ENCODE measurements at regions not wholly inside any gene's neighbourhood (a gene's known extent, or its start where the extent isn't known, plus 50 kb on each side); places are given as distances from the start of the nearest gene placed in this dataset.

DNA sequence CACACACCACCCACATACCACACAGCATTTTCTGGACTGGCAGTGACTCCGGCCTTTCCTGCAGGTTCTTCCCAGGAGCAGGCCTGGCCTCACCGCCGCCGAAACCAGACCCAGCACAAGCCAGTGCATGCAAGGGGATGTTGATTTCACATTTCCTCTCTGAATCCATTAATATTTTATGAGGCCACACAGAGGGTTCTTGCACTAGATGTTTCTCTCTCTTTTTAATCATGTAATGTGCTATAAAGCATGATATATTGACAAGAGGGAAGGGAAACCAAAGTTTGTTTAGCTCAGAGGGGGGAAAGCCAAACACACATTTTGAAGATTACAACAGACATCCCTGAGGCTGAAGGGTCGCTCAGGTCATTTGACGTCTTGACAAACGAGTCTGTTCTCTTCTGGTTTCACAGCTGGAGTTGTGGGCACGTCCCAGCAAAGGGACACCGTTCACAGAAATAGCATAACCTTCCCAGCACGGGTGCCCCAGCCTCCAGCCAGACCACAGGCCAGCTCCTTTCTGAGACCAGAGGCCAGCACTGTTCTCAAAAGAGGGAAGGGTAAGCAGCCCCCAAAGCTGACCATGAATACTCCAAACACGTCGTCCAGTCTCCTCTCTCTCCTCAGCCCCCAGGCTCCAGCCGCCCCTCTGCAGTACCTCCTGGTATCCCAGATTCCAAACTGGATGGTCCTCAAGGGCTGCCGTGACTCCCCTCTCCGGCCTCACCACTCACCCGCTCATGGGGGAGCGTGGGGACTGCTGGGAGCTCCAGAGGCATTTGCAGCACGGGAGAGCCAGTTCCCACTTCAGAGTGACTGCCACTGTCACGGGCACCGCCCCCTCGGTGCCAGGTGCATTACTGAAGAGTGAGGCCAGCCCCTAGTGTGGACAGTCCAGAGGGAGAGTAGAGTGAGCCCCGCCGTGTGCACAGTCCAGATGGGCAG is 340.3 kb upstream of the SALL3 start:
- no peak for DNase-seq

DNA sequence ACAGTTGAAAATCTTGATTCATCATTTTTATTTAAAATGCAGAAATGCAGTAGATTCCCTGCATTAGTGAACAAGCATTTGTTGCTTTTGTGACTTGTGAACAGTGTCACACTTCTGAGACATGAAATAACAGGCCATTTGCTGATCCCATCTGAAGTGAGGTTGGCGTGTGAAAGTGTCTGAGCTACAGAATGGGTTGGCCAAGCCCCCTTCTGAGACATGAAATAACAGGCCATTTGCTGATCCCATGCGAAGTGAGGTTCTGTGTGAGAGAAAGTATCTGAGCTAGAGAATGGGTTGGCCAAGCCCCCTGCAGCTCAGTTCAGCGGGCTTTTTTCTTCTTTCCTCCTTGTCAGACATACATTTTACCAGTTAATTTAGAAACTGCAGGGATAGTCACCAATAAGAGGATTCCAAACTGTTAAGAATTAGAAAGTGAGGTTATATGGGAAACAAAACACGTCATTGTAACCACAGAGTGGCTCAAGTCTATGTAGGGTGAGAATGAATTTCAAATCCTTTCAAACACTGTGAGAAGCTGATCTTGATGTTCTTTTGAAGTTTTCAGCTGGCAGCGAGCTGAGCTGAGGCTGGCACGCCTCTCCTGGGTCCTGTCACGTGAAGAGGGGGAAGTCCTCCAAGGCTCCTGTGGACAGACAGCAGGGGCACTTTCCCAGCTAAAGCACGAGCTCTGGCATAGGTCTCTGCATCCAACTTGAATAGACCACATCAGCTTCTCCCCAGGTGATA is 339.2 kb upstream of the SALL3 start:
- DNase-seq, result peak in 1 of 2 donors; percentile 20

DNA sequence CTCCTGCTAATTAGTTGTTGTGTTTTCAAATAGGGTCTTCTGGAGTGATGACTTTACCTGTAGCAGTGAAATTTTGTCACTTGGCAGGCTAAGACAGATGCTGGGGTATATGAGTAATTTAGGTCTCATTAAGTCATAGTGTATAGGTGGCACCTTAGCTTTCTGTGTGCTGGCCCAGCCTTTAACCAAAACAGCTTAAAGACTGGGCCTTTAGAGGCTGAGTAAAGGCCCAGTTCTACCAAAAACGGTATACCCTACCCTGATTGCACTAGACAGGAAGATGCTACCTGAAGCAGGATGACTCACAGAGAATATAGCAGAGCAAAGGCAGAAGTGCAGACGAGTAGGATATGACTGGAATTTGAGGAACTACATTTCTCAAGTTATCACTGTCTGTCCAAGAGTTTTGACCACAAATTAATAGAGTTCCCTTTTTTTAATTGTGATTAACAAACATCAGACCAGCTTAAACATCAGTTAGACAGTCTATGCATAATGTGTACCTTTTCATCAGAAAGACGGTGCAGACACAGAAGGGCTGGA is 337.9 kb upstream of the SALL3 start:
- DNase-seq, result no peak

DNA sequence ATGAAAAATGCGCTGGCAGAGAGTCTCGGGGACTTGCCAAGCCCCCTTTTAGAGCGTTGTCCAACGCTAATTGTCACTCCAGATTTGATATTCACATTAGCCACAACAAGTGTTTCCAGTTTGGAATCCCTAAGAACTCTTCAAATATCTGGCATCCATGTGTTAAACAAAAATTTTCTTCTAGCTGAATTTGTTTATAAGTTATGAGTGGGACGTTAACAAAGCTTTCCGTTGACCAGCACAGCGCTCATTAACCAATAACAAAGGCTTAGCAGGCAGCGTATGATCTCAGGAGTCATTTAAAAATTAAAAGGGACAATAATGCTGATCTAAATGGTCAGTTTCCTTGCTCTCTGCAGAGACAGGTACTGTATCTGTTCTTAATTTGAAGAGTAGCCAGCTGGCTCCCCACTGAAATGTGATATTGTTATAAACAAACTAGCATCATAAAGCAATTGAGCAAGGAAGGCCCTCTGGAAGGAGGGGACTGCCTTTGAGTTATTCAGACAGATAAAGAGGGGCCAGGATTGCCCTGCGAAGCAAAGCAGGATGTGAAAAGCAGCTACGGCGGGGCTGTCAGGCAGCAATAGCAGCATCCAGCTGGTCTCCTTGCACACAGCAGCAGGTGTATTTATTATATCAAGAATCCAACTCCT is 337.2 kb upstream of the SALL3 start:
- DNase-seq, result no peak

DNA sequence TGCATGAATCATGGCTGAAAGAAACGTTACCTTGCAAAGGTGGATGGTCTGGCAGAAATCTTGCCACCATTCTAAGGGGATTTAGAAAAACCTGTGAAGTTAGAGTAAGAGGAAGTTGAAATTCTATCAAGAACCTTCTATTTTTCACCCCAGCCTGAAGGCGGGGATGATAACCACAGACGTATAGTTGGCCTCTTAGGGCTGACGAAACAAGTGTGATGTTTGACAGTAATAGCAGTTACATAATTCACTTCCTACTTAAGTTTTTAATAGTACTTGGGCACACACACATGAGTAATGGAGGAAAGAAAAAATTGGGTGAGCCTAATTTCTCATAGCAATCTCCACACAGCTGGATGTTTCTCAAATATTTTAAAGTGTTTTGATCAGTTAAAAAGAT is 336.6 kb upstream of the SALL3 start:
- DNase-seq, result peak; percentile 47 to 50

DNA sequence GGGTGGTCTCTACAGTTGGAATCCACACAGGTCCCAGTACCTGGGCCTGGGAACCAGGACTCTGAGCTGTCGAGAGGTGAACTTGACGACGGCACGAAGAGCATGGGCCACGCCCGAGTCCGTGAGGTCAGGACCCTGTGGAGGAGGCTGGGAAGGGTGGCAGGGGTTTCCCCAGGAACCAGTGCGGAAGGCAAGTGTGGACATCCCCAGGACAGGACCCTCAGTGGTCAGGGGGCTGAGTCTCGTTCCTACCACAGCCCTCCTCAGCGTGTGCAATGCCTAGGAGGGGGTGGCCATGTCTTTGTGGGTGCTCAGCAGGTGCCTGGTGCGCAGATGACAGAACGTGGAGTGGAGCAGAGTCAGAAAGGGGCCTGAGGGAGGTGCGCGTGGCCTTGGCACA is 335.6 kb upstream of the SALL3 start:
- DNase-seq, result no peak

DNA sequence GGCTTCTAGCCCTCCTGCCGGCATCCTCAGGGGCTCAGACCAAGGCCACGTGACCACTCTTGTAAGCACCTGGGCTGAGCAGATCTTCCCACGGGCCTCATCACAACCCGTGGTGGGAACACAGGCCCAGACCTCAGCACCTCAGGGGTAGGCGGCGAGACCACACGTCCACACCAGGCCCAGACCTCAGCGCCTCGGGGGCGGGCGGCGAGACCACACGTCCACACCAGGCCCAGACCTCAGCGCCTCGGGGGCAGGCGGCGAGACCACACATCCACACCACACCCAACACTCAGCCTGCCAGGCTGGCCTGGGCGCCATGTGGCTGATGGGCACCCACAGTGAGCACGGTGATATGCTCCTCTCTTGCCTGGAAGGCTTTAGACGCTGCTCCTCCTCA is 334.4 kb upstream of the SALL3 start:
- no peak for DNase-seq

DNA sequence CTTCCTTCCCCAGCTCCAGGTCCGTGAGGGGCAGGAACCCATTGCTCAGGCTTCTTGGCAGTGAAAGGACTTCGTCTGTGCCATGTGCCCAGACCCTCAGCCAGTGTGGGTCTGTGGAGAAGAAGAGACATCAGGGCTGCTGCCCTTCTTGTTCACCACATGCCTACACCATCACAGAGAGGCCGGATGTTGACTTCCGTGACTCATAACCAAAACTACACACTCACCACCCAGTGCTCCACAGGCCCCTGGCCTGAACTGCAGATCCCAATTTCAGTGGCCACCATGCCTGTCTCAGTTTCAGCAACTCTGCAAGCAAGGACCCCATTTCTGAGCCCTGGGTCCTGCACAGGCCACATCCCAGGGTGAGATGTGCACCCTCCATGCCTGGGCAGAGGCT is 332.6 kb upstream of the SALL3 start:
- peak in 1 of 2 donors; percentile 17 for DNase-seq

DNA sequence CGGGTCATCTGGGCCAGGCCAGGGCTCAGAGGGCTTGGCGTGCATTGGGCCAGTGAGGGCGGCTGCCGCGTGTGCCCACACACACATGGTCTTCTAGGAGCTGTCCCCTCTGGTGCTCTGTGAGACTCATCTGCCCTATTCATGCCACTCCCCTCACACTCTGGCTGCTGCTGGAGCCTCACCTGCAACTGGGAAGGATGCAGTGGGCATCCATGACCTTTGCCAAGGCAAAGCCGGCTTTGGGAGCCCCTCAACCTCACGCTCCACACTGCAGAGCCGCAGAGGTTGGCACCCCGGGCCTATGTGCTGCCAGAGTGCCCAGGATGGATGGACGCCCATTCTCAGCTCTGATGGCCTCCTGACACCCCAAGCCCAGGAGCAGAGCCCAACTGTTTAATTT is 330.2 kb upstream of the SALL3 start:
- no peak for DNase-seq

DNA sequence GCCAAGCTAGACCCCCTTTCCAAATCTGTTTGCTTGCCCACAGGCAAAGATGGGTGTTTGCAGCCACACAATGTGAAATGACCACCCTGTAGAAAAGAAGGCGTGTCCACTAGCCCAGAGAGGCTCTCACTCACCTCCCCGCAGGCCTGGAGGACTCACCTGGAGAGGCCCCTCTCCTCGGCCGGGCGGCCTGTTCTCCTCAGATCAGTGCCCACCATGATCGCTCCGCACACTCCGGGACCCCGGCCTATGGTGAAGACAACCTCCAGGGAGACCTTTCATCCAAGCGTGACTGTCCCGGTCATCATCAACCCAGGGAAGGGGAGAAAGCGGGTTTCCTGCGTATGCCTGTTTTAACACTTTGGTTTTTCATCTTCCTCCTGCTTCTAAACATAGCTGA is 328.7 kb upstream of the SALL3 start:
- DNase-seq, result no peak

DNA sequence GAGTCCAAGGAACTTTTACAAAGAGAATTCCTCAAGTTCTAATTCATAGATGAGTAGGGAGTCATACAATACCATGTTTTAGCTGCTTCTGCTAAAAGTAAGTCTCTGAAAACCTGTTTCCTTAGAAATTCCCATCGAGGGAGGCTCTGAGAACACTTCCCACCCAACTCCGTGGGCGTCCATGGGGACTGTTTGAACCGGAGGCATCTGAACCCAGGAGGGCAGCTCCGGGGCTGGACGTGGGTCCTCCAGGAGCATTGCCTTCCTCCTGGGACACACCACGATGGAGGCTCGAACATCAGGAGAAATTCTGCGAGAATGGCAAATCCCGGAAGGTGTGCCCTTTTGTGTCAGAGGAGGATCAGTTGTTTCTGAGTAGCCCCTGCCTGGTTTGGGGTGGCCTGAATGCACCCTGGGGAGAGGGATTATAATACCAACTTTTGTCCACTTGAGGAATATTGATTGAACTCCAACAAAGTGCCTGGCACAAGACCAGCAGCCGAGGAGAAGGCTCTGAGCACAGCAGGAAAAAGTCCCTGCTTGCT is 327.5 kb upstream of the SALL3 start:
- no peak for DNase-seq

DNA sequence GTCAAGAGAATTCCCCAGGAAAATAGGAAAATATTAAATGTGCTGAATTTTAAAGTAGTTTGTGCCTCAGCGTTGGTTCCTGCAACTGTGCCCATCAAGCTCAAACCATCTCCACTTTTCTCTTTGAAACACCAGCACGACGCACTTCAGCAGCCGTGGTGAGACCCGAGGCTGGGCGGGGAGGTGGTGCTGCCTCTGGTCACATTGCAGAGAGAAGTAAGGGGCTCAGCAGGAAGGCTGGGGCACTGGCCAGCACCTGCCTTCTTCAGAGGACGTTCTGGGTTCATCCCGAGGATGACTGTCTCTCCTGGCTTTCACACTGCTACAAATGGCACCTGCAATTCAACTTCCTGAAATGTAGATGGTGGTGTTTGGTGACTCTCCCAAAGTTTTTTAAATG is 323.7 kb upstream of the SALL3 start:
- no peak for DNase-seq

DNA sequence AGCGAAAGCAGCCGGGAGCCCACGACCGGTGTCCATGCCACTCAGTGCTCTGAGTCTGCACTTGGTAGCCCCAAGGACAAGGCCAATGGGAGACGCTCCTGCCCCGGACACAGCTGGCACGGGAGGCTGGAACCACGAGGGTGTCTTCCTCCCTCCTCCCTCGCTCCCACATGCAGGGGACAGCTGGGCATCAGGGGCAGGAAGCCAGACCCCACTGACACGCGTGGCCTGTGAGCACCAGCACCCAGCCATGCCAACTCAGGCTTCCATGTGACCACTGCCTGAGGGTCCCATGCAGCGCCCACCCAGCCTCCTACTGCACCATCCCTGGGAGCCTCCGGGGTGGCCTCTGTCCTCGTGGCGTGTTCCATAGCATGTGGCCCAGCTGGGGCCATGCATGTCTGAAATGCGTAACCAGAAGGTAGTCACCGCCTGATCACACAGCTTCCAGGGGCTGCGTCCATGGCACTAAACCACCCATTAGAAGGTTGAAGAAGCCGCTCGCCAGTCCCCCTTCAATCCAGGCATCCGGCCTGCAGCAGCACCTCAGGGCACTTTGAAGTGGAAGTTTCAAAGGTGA is 323.2 kb upstream of the SALL3 start:
- no peak for DNase-seq

DNA sequence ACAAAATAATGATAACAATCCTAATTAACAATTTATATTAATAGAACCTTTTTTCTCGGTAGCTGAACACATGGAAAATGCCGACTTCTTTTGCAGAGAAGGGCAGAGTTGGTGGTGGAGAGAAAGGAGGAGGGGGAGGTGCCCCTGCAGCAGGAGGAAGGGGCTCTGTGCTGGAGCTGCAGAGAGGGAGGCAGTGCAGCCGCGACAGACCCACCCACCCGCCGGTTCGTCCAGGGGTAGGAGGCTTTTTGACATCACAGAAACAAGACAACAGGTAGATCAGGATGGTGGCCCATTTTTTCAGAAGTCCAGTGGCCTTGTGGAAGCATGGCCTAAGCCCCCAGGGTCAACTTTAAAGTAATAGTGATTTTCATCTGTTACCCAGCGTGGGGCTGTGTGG is 321.1 kb upstream of the SALL3 start:
- DNase-seq, result no peak

DNA sequence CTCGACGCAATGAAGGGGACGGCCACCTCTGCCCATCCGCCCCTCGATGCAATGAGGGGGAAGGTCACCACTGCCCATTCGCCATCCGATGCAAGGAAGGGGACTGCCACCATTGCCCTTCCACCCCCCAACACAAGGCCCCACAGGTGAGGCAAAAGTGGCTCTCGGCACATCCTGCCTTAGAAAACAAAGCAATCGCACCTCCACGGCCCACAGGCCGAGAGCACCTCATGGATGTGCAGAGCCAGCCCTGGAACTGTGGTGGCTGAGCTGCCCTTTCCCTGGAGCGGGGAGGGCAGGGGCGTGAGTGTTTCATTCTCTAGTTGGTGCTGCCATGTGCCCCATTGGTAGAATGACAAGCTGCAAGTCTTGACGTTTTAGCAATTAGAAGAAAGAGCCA is 320.6 kb upstream of the SALL3 start:
- no peak for DNase-seq

DNA sequence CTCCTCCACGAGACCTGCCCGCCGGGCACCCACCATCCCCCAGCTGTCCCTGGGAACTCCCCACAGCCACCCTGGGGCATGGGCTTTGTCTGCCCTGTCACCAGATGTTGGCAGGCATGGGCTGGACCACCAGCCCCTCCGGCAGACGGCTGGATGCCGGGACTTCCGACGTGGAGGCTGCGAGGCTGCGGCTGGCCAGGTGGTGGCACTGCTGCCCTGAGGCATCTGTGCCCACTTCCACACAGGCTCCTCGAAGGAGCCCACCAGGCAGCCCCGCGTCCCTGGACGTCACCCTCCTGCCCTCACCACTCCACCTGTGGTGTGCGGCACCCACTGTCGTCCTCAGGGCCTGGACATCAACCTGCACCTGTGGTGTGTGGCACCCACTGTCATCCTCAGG is 319.9 kb upstream of the SALL3 start:
- DNase-seq, result no peak

DNA sequence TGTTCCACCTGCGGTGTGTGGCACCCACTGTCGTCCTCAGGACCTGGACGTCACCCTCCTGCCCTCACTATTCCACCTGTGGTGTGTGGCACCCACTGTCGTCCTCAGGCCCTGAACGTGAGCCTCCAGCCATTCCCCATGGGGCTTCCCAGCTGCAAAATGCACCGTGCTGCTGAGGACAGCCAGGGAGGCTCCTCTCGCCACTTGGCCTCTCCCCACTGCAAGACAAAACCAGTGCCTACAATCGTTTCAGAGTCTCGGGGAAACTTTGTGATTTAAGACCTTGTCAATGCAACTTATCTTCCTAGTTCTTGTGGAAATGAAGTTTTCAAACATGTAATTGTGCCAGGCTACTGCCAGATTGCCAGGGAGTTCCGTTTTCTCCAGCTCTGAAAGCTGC is 319.3 kb upstream of the SALL3 start:
- no peak for DNase-seq

DNA sequence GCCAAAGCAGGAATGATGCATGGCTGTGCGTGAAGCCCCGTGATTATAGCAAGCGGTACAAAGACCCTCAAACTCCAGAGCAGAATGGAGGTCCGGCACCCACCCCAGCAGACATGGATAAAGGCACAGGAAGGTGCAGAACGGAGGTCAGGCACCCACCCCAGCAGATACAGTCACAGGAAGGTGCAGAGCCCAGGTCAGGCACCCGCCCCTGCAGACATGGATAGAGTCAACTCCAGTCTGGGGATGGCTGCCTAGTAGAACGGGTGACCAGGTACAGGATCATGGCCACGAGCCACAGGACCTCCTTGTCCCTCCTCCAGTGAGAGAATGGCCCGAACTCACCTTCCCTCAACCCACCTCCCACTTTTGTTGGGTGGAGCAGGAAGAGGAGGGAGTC is 318.3 kb upstream of the SALL3 start:
- DNase-seq, result no peak

DNA sequence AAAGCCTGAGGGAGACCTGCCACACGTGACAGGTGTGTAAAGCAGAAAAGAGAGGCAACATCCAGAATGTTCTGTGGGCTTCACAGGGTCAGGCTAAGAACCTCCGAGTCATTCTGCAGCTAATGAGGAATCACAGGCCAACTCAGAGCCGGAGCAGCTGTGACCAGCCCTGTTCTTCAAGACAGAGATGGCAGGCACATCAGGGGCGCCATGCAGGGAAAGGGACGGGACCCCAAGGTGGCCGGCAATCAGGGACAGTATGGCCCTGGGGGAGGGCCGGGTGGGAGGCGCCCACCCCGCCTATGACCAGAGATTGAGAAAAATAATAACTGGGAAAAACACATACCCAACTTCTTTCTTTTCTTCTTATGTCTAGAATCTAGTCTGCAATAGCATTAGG is 316.7 kb upstream of the SALL3 start:
- no peak for DNase-seq

DNA sequence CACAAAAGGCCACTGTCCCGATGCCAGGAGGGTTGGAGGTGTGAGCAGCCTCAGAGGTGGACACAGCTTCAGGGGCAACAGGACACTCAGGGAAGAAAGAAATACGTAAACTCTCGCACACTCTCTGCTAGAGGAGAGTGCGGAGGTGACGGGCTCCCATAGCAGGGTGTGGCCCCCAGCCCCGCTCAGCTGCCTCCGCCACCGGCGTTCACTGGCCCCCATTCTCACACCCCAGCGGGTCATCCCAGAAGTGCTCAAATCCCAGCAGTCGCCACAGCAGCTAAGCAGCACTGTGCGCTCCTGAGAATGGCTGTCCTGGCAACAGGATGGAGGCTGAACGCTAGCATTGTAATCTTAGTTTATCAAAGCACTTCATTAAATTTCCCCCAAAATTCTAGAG is 315.6 kb upstream of the SALL3 start:
- DNase-seq, result no peak

DNA sequence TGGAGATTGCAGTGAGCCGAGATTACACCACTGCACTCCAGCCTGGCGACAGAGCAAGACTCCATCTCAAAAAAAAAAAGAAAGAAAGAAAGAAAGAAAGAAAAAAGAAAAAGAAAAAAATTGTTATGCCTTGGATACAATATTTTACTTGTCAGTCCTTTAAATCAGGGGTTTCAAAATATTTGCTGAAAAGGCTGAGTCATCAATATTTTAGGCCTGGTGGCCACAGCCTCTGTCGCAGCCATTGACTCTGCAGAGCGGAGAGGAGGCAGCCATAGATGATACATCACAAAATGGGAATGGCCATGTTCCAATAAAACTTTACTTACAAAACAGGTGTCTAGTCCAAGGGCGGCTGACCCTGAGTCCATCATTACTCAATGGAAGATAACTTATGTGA is 314.8 kb upstream of the SALL3 start:
- DNase-seq, result no peak

DNA sequence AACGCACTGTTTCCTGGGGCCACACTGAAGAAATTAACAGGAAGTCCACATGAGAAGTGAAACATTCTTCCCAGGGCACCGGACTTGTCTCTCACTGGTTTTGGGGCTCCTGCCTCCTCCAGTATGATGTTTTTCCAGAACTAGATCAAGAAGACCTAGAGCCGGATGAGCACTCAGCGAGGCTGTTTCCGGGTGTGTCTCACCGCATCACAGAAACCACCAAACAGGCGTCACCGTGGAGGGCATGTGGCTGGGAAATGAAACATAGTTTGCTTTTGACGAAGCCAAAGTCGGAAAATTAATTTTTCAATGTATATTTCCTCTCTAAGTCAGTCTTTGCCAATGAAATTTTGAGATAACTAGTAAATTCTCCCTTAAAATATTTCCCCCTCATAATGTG is 314.0 kb upstream of the SALL3 start:
- no peak for DNase-seq
